CD14-positive monocyte (primary cell): ENCODE measurements at regions not wholly inside any gene's neighbourhood (a gene's known extent, or its start where the extent isn't known, plus 50 kb on each side); places are given as distances from the start of the nearest gene placed in this dataset.

Experiments
- DNase-seq, 3 donors: peaks; one replicate each; pipeline ENCODE4 v3.0.0-alpha.2; 2011 to 2022
- H2AFZ ChIP-seq: 2 replicates; pipeline ENCODE4 v1.6.0; 2012; ENCODE audit warnings: mild to moderate bottlenecking, low read depth, low read length, inconsistent platforms; ENCODE audit not compliant: insufficient read depth, poor library complexity, severe bottlenecking
- H3K27ac ChIP-seq, 2 donors: 1 replicate in 1 of 2; 2 replicates in 1 of 2; pipeline ENCODE4 v1.5.1; 2012 to 2013; ENCODE audit warnings: low read length in 2 of 2, control low read depth in 1 of 2, inconsistent platforms in 1 of 2, low read depth in 1 of 2, mild to moderate bottlenecking in 1 of 2
- H3K27me3 ChIP-seq, 2 donors: one replicate each; pipeline versions ENCODE4 v1.6.0 to v1.6.1; 2011 to 2013; ENCODE audit warnings: low read length in 2 of 2; ENCODE audit not compliant: control insufficient read depth in 2 of 2, insufficient read depth in 2 of 2
- H3K36me3 ChIP-seq, 2 donors: replicated peaks in 1 of 2; 1 replicate in 1 of 2; 2 replicates in 1 of 2; pipeline versions ENCODE4 v1.5.1 to v1.6.1; 2012 to 2013; ENCODE audit warnings: low read length in 2 of 2, control low read depth in 1 of 2, inconsistent platforms in 1 of 2, mild to moderate bottlenecking in 1 of 2; ENCODE audit not compliant: insufficient read depth in 2 of 2, control insufficient read depth in 1 of 2
- H3K4me1 ChIP-seq, 2 donors: 1 replicate in 1 of 2; 2 replicates in 1 of 2; pipeline versions ENCODE4 v1.5.1 to v1.6.1; 2012 to 2013; ENCODE audit warnings: low read length in 2 of 2, control low read depth in 1 of 2, inconsistent platforms in 1 of 2, mild to moderate bottlenecking in 1 of 2, moderate library complexity in 1 of 2; ENCODE audit not compliant: insufficient read depth in 2 of 2, control insufficient read depth in 1 of 2
- H3K4me2 ChIP-seq: replicated peaks from 2 replicates; pipeline ENCODE3; 2012; ENCODE audit warnings: low read length, moderate library complexity, mild to moderate bottlenecking; ENCODE audit not compliant: poor library complexity, severe bottlenecking; ENCODE audit errors: extremely low read depth
- H3K4me3 ChIP-seq, 3 experiments: fragments of 200-600 bp in 1 of 3; sonication (generic) in 1 of 3; replicated peaks in 1 of 3; 1 replicate in 2 of 3; 2 replicates in 1 of 3; pipeline ENCODE4 v1.5.1; 2011 to 2013; ENCODE audit warnings: low read length in 3 of 3, mild to moderate bottlenecking in 3 of 3, control low read depth in 2 of 3, low read depth in 2 of 3, inconsistent platforms in 1 of 3, moderate library complexity in 1 of 3
- H3K79me2 ChIP-seq: 2 replicates; pipeline ENCODE4 v1.6.0; 2012; ENCODE audit warnings: mild to moderate bottlenecking, control low read depth, inconsistent platforms, low read length, moderate library complexity; ENCODE audit not compliant: insufficient read depth
- H3K9ac ChIP-seq: 2 replicates; pipeline ENCODE4 v1.6.0; 2017; ENCODE audit warnings: low read length, mild to moderate bottlenecking; ENCODE audit not compliant: insufficient read depth, poor library complexity, severe bottlenecking
- H3K9me3 ChIP-seq, 2 donors: replicated peaks in 1 of 2; 1 replicate in 1 of 2; 2 replicates in 1 of 2; pipeline versions ENCODE4 v1.5.1 to v1.6.1; 2012 to 2013; ENCODE audit warnings: low read length in 2 of 2, control low read depth in 1 of 2; ENCODE audit not compliant: control insufficient read depth in 1 of 2, insufficient read depth in 1 of 2
- H4K20me1 ChIP-seq: 2 replicates; pipeline ENCODE4 v1.6.0; 2012; ENCODE audit warnings: mild to moderate bottlenecking, low read length, control low read depth, moderate library complexity; ENCODE audit not compliant: insufficient read depth
- H3K27ac Mint-ChIP-seq, 7 donors: one replicate each; pipeline ENCODE4 v1.8.0; 2020; ENCODE audit warnings: mild to moderate bottlenecking in 7 of 7, mixed read lengths in 7 of 7, moderate library complexity in 6 of 7, inconsistent platforms in 2 of 7
- H3K27me3 Mint-ChIP-seq, 3 donors: one replicate each; pipeline ENCODE4 v1.8.0; 2021 to 2022; ENCODE audit warnings: low read depth in 3 of 3, mild to moderate bottlenecking in 3 of 3, mixed read lengths in 3 of 3, moderate library complexity in 3 of 3, inconsistent platforms in 1 of 3
- H3K36me3 Mint-ChIP-seq, 2 donors: one replicate each; pipeline ENCODE4 v1.8.0; 2020; ENCODE audit warnings: mixed read lengths in 2 of 2, inconsistent platforms in 1 of 2, mild to moderate bottlenecking in 1 of 2
- H3K4me1 Mint-ChIP-seq: one replicate; pipeline ENCODE4 v1.8.0; 2020; ENCODE audit warnings: mild to moderate bottlenecking, mixed read lengths
- H3K4me3 Mint-ChIP-seq, 2 donors: one replicate each; pipeline ENCODE4 v1.8.0; 2020; ENCODE audit warnings: mild to moderate bottlenecking in 2 of 2, mixed read lengths in 2 of 2, moderate library complexity in 1 of 2
- H3K9me3 Mint-ChIP-seq, 7 donors: one replicate each; pipeline ENCODE4 v1.8.0; 2020 to 2022; ENCODE audit warnings: mixed read lengths in 7 of 7, mild to moderate bottlenecking in 6 of 7, moderate library complexity in 6 of 7, inconsistent platforms in 2 of 7
- CTCF ChIP-seq: fragments of 200-600 bp; IDR thresholded peaks from one replicate; pipeline ENCODE4 v1.8.0; 2022; ENCODE audit warnings: antibody characterized with exemption, mild to moderate bottlenecking
- WGBS: methylation state at CpG from one replicate; pipeline ENCODE4 v1.1.5; 2013; ENCODE audit warnings: missing lambda C conversion rate; ENCODE audit not compliant: insufficient coverage; 5-methylcytosine and 5-hydroxymethylcytosine counted together
- intact Hi-C, 2 donors: fragments of 100-400 bp; cut with micrococcal nuclease; formaldehyde crosslinking; loops; one replicate each; pipeline versions ENCODE4 v1.15.0 to v1.15.1; 2023

GRCh38 chr5:61910771-61911170 lies 395.2 kb upstream of the KIF2A start:
- no peaks in the 10 kb centered on the region for H3K27me3 ChIP-seq
- Mint-ChIP-seq H3K27me3 (peaks cover 0 to 2% (median 0%) of the 10 kb centered on the region in 3 donors), H3K9me3 (peaks cover 5 to 20% (median 14%) of the 10 kb centered on the region in 7 donors), H3K27ac (no peak overlapping the region), H3K4me1 (no peaks in the 10 kb centered on the region), H3K4me3 (no peak overlapping the region), H3K36me3 (no peaks in the 10 kb centered on the region)
- H4K20me1 ChIP-seq, result no peaks in the 10 kb centered on the region
- DNase-seq, result no peak
- peaks cover 9 to 11% of the 10 kb centered on the region in 2 donors for H3K9me3 ChIP-seq
- no peak overlapping the region for H3K9ac ChIP-seq
- no peaks in the 10 kb centered on the region for H3K4me1 ChIP-seq
- TF ChIP-seq CTCF, result no peak
- H3K27ac ChIP-seq, result no peak overlapping the region
- no peak overlapping the region for H2AFZ ChIP-seq
- H3K79me2 ChIP-seq, result no peaks in the 10 kb centered on the region
- H3K4me3 ChIP-seq, result no peak overlapping the region
- no peaks in the 10 kb centered on the region for H3K36me3 ChIP-seq
- WGBS, result 93% methylated on average over 2 of the region's 2 CpGs
- intact Hi-C loops, result no loop called here
- H3K4me2 ChIP-seq, result no peak overlapping the region

GRCh38 chr5:61912559-61912958 lies 393.4 kb upstream of the KIF2A start:
- Histone ChIP-seq H3K4me2 (no peak overlapping the region), H3K9me3 (peaks cover 9 to 11% of the 10 kb centered on the region in 2 donors), H2AFZ (no peak overlapping the region), H3K36me3 (no peaks in the 10 kb centered on the region), H3K4me1 (no peaks in the 10 kb centered on the region), H3K27me3 (no peaks in the 10 kb centered on the region), H3K79me2 (no peaks in the 10 kb centered on the region), H3K27ac (no peak overlapping the region), H3K4me3 (no peak overlapping the region), H4K20me1 (no peaks in the 10 kb centered on the region), H3K9ac (no peak overlapping the region)
- Mint-ChIP-seq H3K9me3 (peaks cover 6 to 20% (median 12%) of the 10 kb centered on the region in 7 donors), H3K4me3 (no peak overlapping the region), H3K36me3 (no peaks in the 10 kb centered on the region), H3K27ac (no peak overlapping the region), H3K27me3 (peaks cover 0 to 2% (median 0%) of the 10 kb centered on the region in 3 donors), H3K4me1 (no peaks in the 10 kb centered on the region)
- intact Hi-C loops, result no loop called here
- 93% methylated on average over 6 of the region's 6 CpGs for WGBS
- no peak for DNase-seq
- no peak for TF ChIP-seq CTCF
